ENCODE measurements at regions not wholly inside any gene's neighbourhood (a gene's known extent, or its start where the extent isn't known, plus 50 kb on each side); places are given as distances from the start of the nearest gene placed in this dataset.

DNA sequence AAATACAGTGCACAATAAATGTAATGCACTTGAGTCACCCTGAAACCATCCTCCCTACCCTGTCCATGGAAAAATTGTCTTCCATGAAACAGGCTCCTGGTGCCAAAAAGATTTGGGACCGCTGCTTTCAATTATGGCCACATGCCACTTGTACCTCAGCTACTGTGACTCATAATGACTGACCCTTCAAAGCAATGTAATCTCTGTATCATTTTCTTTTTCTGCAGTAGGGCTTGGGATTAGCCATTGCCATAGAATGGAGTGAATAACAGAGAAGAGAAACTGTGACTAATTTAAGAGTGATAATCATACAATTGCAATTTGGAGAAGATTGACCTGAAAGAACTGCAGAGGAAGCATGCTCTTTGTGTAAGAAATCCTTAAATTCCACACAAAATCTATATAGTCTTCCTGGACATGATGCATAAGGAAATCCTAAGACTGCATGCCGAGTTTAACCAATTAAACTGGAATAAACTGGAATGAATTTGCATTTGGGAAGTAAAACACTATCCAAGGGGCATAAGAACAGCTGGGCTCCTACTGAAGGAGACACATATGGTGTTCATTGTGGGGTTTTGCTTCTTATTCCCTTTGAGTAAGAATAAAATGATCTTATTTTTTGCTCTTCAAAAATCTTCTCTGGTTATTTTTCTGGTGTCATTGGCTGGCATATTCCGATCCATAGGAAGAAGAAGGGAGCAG, 59.5 kb upstream of the SLC7A1 start:
- DNase-seq, result no peak
- no peak overlapping the region for H3K4me3 ChIP-seq (ENCODE audit: low read depth, low read length)
- H3K9me3 ChIP-seq (ENCODE audit: severe bottlenecking), result no peaks in the 10 kb centered on the region
- no peak for TF ChIP-seq CTCF (IDR thresholded peaks at IDR 0.05; ENCODE audit: low read depth, low read length)
- H3K27ac ChIP-seq, result no peak overlapping the region
- no peaks in the 10 kb centered on the region for H3K27me3 ChIP-seq (ENCODE audit: insufficient read depth, low read depth, severe bottlenecking)
- H3K36me3 ChIP-seq, result no peaks in the 10 kb centered on the region

DNA sequence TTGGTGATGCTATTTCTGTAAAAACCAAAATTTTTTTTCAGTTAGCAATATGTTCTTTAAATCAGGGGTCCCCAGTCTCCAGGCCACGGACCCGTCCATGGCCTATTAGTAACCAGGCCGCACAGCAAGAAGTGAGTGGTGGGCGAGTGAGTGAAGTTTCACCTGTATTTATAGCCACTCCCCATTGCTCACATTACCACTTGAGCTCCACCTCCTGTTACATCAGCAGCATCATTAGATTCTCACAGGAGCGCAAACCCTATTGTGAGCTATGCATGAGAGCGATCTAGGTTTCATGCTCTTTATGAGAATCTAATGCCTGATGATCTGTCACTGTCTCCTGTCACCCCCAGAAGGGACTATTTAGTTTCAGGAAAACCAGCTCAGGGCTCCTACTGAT, 58.9 kb upstream of the SLC7A1 start:
- DNase-seq, result no peak

DNA sequence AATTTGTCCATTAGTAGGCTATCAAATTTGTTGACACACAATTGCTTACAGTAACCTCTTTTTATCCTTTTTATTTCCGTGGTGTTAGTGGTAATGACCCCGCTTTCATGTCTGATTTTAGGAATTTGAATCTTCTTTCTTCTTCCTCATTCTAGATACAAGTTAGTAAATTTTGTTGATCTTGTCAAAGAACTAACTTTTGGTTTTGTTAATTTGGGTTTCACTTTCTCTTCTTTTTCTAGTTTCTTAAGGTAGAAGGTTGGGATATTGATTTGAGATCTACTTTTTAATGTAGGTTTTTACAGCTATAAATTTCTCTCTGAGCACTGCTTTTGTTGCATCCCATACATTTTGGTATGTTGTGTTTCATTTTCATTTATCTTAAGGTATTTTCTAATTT, 53.3 kb upstream of the SLC7A1 start:
- Histone ChIP-seq H3K4me3 (ENCODE audit: low read depth, low read length) (no peak overlapping the region), H3K27me3 (ENCODE audit: insufficient read depth, low read depth, severe bottlenecking) (no peaks in the 10 kb centered on the region), H3K9me3 (ENCODE audit: severe bottlenecking) (no peaks in the 10 kb centered on the region), H3K36me3 (no peaks in the 10 kb centered on the region), H3K27ac (no peak overlapping the region)
- TF ChIP-seq CTCF (IDR thresholded peaks at IDR 0.05; ENCODE audit: low read depth, low read length), result no peak
- DNase-seq, result no peak

More for the DNA sequence above, 58.9 kb upstream of the SLC7A1 start:
- H3K4me3 ChIP-seq (ENCODE audit: low read depth, low read length), result no peak overlapping the region
- TF ChIP-seq CTCF (IDR thresholded peaks at IDR 0.05; ENCODE audit: low read depth, low read length), result no peak
- H3K36me3 ChIP-seq, result no peaks in the 10 kb centered on the region
- H3K27ac ChIP-seq, result no peak overlapping the region
- H3K27me3 ChIP-seq (ENCODE audit: insufficient read depth, low read depth, severe bottlenecking), result no peaks in the 10 kb centered on the region
- H3K9me3 ChIP-seq (ENCODE audit: severe bottlenecking), result no peaks in the 10 kb centered on the region

All from WERI-Rb-1 (cell line).